ENCODE measurements at regions not wholly inside any gene's neighbourhood (a gene's known extent, or its start where the extent isn't known, plus 50 kb on each side); places are given as distances from the start of the nearest gene placed in this dataset.

- no peak overlapping the region for H3K27ac Mint-ChIP-seq
- Histone ChIP-seq H3K9ac (ENCODE audit: low read length) (no peak overlapping the region), H3K9me3 (ENCODE audit: control extremely low read depth in 1 of 3, control insufficient read depth in 2 of 3, insufficient read depth in 1 of 3, low read length in 2 of 3) (no peaks in the 10 kb centered on the region), H3K27ac (ENCODE audit: low read length in 2 of 2) (no peak overlapping the region), H3K4me1 (ENCODE audit: control insufficient read depth in 2 of 2, insufficient read depth in 2 of 2, low read length in 2 of 2) (no peaks in the 10 kb centered on the region), H4K20me1 (ENCODE audit: control insufficient read depth, insufficient read depth, low read length, poor library complexity, severe bottlenecking) (no peaks in the 10 kb centered on the region), H3K36me3 (replicated peaks in 1 of 2; ENCODE audit: control extremely low read depth in 1 of 2, control insufficient read depth in 1 of 2, extremely low read depth in 1 of 2, insufficient read depth in 2 of 2, low read length in 1 of 2) (no peaks in the 10 kb centered on the region), H2AFZ (ENCODE audit: insufficient read depth, low read depth, low read length, poor library complexity, severe bottlenecking) (no peak overlapping the region), H3K4me2 (replicated peaks; ENCODE audit: low read depth, low read length, poor library complexity, severe bottlenecking) (no peak overlapping the region), H3K4me3 (ENCODE audit: control extremely low read depth in 1 of 5, extremely low read depth in 1 of 5, insufficient read depth in 1 of 5, low read depth in 2 of 5, low read length in 4 of 5) (no peak overlapping the region), H3K79me2 (ENCODE audit: control insufficient read depth, insufficient read depth, low read length) (no peaks in the 10 kb centered on the region), H3K27me3 (replicated peaks in 1 of 4; ENCODE audit: control extremely low read depth in 1 of 4, control insufficient read depth in 3 of 4, insufficient read depth in 4 of 4, low read length in 3 of 4) (no peaks in the 10 kb centered on the region)
- H3K4me1 Mint-ChIP-seq = no peaks in the 10 kb centered on the region
- POLR2A ChIA-PET = no interaction called here
- DNase-seq (no peak), ATAC-seq (ENCODE audit: low read depth) (no peak)
- intact Hi-C loops (cut with micrococcal nuclease) = no loop called here
- no peaks in the 10 kb centered on the region for H3K27me3 Mint-ChIP-seq
- CTCF ChIA-PET = no interaction called here
- no peak overlapping the region for H3K4me3 Mint-ChIP-seq
- no peak for TF ChIP-seq EZH2 (IDR thresholded peaks at IDR 0.05; ENCODE audit: borderline replicate concordance, insufficient read depth, low read depth, low read length, poor library complexity, severe bottlenecking)
- no peak for TF ChIP-seq CTCF (IDR thresholded peaks at IDR 0.05)
- H3K9me3 Mint-ChIP-seq (ENCODE audit: insufficient read depth) = no peaks in the 10 kb centered on the region
- WGBS (ENCODE audit: insufficient coverage) = no CpG with 5 or more reads among the region's 6 CpGs
These were observed 1556.6 kb upstream of the PRR20A start for GRCh38 chr13:55583953-55584593.

- Histone ChIP-seq H3K9me3 (ENCODE audit: control extremely low read depth in 1 of 3, control insufficient read depth in 2 of 3, insufficient read depth in 1 of 3, low read length in 2 of 3) (peaks cover 0 to 5% (median 0%) of the 10 kb centered on the region in 3 donors), H3K27ac (ENCODE audit: low read length in 2 of 2) (no peak overlapping the region), H3K79me2 (ENCODE audit: control insufficient read depth, insufficient read depth, low read length) (no peaks in the 10 kb centered on the region), H3K36me3 (replicated peaks in 1 of 2; ENCODE audit: control extremely low read depth in 1 of 2, control insufficient read depth in 1 of 2, extremely low read depth in 1 of 2, insufficient read depth in 2 of 2, low read length in 1 of 2) (no peaks in the 10 kb centered on the region), H3K4me3 (ENCODE audit: control extremely low read depth in 1 of 5, extremely low read depth in 1 of 5, insufficient read depth in 1 of 5, low read depth in 2 of 5, low read length in 4 of 5) (no peak overlapping the region), H3K4me2 (replicated peaks; ENCODE audit: low read depth, low read length, poor library complexity, severe bottlenecking) (no peak overlapping the region), H2AFZ (ENCODE audit: insufficient read depth, low read depth, low read length, poor library complexity, severe bottlenecking) (no peak overlapping the region), H3K9ac (ENCODE audit: low read length) (no peak overlapping the region), H3K27me3 (replicated peaks in 1 of 4; ENCODE audit: control extremely low read depth in 1 of 4, control insufficient read depth in 3 of 4, insufficient read depth in 4 of 4, low read length in 3 of 4) (no peaks in the 10 kb centered on the region), H3K4me1 (ENCODE audit: control insufficient read depth in 2 of 2, insufficient read depth in 2 of 2, low read length in 2 of 2) (no peaks in the 10 kb centered on the region), H4K20me1 (ENCODE audit: control insufficient read depth, insufficient read depth, low read length, poor library complexity, severe bottlenecking) (no peaks in the 10 kb centered on the region)
- TF ChIP-seq CTCF (IDR thresholded peaks at IDR 0.05) (no peak), EZH2 (IDR thresholded peaks at IDR 0.05; ENCODE audit: borderline replicate concordance, insufficient read depth, low read depth, low read length, poor library complexity, severe bottlenecking) (no peak)
- Mint-ChIP-seq H3K4me1 (no peaks in the 10 kb centered on the region), H3K9me3 (ENCODE audit: insufficient read depth) (no peaks in the 10 kb centered on the region), H3K27ac (no peak overlapping the region), H3K27me3 (no peaks in the 10 kb centered on the region), H3K4me3 (no peak overlapping the region)
- no peak for DNase-seq
- ATAC-seq (ENCODE audit: low read depth) = no peak
- intact Hi-C loops (cut with micrococcal nuclease) = no loop called here
- ChIA-PET POLR2A (no interaction called here), CTCF (no interaction called here)
- WGBS (ENCODE audit: insufficient coverage) = no CpG with 5 or more reads among the region's 1 CpG
These were observed 1537.9 kb upstream of the PRR20A start for GRCh38 chr13:55602784-55603183.

Measured in B cell (primary cell).